Endothelial cell of umbilical vein (primary cell): ENCODE measurements at regions not wholly inside any gene's neighbourhood (a gene's known extent, or its start where the extent isn't known, plus 50 kb on each side); places are given as distances from the start of the nearest gene placed in this dataset.

Experiments used
- BruUV-seq: library from RNA; stranded (reverse); fragments of 400-500 nt; replicated peaks from 2 replicates; lab custom pipeline; 2021; lab: Mats Ljungman, UMichigan
- CTCF ChIA-PET: fragments of 300-600, 350-600 bp; sonication (Branson Sonifier 250); formaldehyde crosslinking; loops from one replicate; lab custom pipeline; 2021; ENCODE audit warnings: antibody characterized with exemption, inconsistent platforms; lab: Charles Lee
- POLR2A ChIA-PET: fragments of 300-600, 350-600 bp; sonication (Branson Sonifier 250); formaldehyde crosslinking; loops from one replicate; lab custom pipeline; 2021; ENCODE audit warnings: antibody characterized with exemption, inconsistent platforms; lab: Charles Lee
- DNase-seq: peaks from one replicate; pipeline ENCODE4 v3.0.0-alpha.2; 2011; ENCODE audit warnings: low read depth, low spot score
- FAIRE-seq: peaks from 2 replicates; lab custom pipeline; 2011; peaks lifted over from hg19 to GRCh38; lab: Jason Lieb, UNC
- H2AFZ ChIP-seq: 2 replicates; pipeline ENCODE4 v1.6.0; 2012; ENCODE audit warnings: low read depth, low read length, control low read depth, inconsistent platforms
- H3K27ac ChIP-seq: 2 replicates; pipeline ENCODE4 v1.5.1; 2011; ENCODE audit warnings: low read depth, mild to moderate bottlenecking, control low read depth, low read length, moderate library complexity; ENCODE audit not compliant: insufficient read depth
- H3K27me3 ChIP-seq, 2 experiments: 2 replicates each; pipeline versions ENCODE4 v1.6.0 to v1.6.1; 2011; ENCODE audit warnings: low read length in 2 of 2, mixed read lengths in 1 of 2; ENCODE audit not compliant: control insufficient read depth in 2 of 2, insufficient read depth in 2 of 2
- H3K36me3 ChIP-seq, 2 experiments: 2 replicates in 1 of 2; 3 replicates in 1 of 2; pipeline ENCODE4 v1.5.1; 2011; ENCODE audit warnings: low read length in 2 of 2, mild to moderate bottlenecking in 1 of 2, moderate library complexity in 1 of 2; ENCODE audit not compliant: control insufficient read depth in 2 of 2, insufficient read depth in 2 of 2; ENCODE audit errors: extremely low read depth in 1 of 2
- H3K4me1 ChIP-seq: 3 replicates; pipeline ENCODE4 v1.5.1; 2011; ENCODE audit warnings: mild to moderate bottlenecking, low read length; ENCODE audit not compliant: control insufficient read depth, insufficient read depth; ENCODE audit errors: extremely low read depth
- H3K4me2 ChIP-seq: 2 replicates; pipeline ENCODE4 v1.6.1; 2011; ENCODE audit warnings: low read length, control low read depth, mixed read lengths; ENCODE audit not compliant: insufficient read depth
- H3K4me3 ChIP-seq, 3 experiments: fragments of 200-600 bp in 1 of 3; sonication (generic), shearing (Covaris generic) in 1 of 3; replicated peaks in 1 of 3; 2 replicates each; pipeline ENCODE4 v1.5.1; 2011 to 2016; ENCODE audit warnings: control low read depth in 3 of 3, low read length in 3 of 3, mild to moderate bottlenecking in 2 of 3, inconsistent platforms in 1 of 3, low read depth in 1 of 3, moderate library complexity in 1 of 3; ENCODE audit not compliant: insufficient read depth in 1 of 3
- H3K79me2 ChIP-seq: 2 replicates; pipeline ENCODE4 v1.6.0; 2012; ENCODE audit warnings: low read length, inconsistent platforms; ENCODE audit not compliant: control insufficient read depth, insufficient read depth
- H3K9ac ChIP-seq: replicated peaks from 2 replicates; pipeline ENCODE3; 2011; ENCODE audit warnings: low read length, control low read depth; ENCODE audit not compliant: insufficient read depth; ENCODE audit errors: extremely low read depth
- H3K9me1 ChIP-seq: replicated peaks from 3 replicates; pipeline ENCODE4 v1.6.0; 2011; ENCODE audit warnings: mild to moderate bottlenecking, low read length; ENCODE audit not compliant: control insufficient read depth, insufficient read depth; ENCODE audit errors: extremely low read depth
- H3K9me3 ChIP-seq: replicated peaks from 2 replicates; pipeline ENCODE4 v1.5.1; 2012; ENCODE audit warnings: low read length, inconsistent platforms; ENCODE audit not compliant: control insufficient read depth, insufficient read depth
- H4K20me1 ChIP-seq: replicated peaks from 2 replicates; pipeline ENCODE3; 2011; ENCODE audit warnings: mild to moderate bottlenecking, low read length; ENCODE audit not compliant: control insufficient read depth, insufficient read depth; ENCODE audit errors: extremely low read depth
- EZH2 ChIP-seq: IDR thresholded peaks from 2 replicates; pipeline ENCODE4 v1.6.1; 2012; ENCODE audit warnings: borderline replicate concordance, low read depth, mild to moderate bottlenecking, moderate library complexity, low read length, inconsistent platforms; ENCODE audit not compliant: severe bottlenecking
- FOS ChIP-seq: IDR thresholded peaks from 2 replicates; pipeline ENCODE4 v1.6.1; 2011; ENCODE audit warnings: mild to moderate bottlenecking, low read length, moderate library complexity, borderline replicate concordance; ENCODE audit not compliant: insufficient read depth
- GATA2 ChIP-seq: IDR thresholded peaks from 2 replicates; pipeline ENCODE4 v1.7.0; 2011; ENCODE audit warnings: low read depth, mild to moderate bottlenecking, moderate library complexity, mixed read lengths, low read length; ENCODE audit not compliant: insufficient read length, insufficient read depth
- JUN ChIP-seq: IDR thresholded peaks from 2 replicates; pipeline ENCODE4 v1.6.1; 2011; ENCODE audit warnings: borderline replicate concordance, low read depth; ENCODE audit not compliant: insufficient read length, insufficient read depth
- MAX ChIP-seq: IDR thresholded peaks from 2 replicates; pipeline ENCODE4 v1.6.1; 2011; ENCODE audit not compliant: insufficient read depth, insufficient read length
- MYC ChIP-seq: IDR thresholded peaks from one replicate; pipeline ENCODE4 v1.6.1; 2011; ENCODE audit warnings: mild to moderate bottlenecking, low read depth, low read length
- POLR2A ChIP-seq: IDR thresholded peaks from 2 replicates; pipeline ENCODE4 v1.6.1; 2012; ENCODE audit warnings: low read depth, mild to moderate bottlenecking, control low read depth, low read length
- POLR2AphosphoS5 ChIP-seq: IDR thresholded peaks from 2 replicates; pipeline ENCODE4 v1.6.1; 2012; ENCODE audit warnings: low read depth, mild to moderate bottlenecking, control low read depth, low read length, moderate library complexity; ENCODE audit not compliant: insufficient read depth
- dilution Hi-C: fragments of 300-500 bp; cut with MboI; formaldehyde crosslinking; loops from one replicate; pipeline ENCODE4 v1.15.0; 2019; ENCODE audit warnings: low sequenced_read_pairs; ENCODE audit not compliant: extremely low pct_ligation_motif_present
- intact Hi-C: fragments of 100-400 bp; cut with micrococcal nuclease; formaldehyde crosslinking; loops from one replicate; pipeline ENCODE4 v1.10.0; 2022
- TF ChIP-seq, protein P1 (sequence below), 2 donors: IDR thresholded peaks; 1 replicate in 1 of 2; 2 replicates in 1 of 2; pipeline ENCODE4 v1.5.1; 2011; ENCODE audit warnings: low read length in 2 of 2, mild to moderate bottlenecking in 2 of 2, moderate library complexity in 2 of 2, control low read depth in 1 of 2, inconsistent platforms in 1 of 2, low read depth in 1 of 2; ENCODE audit not compliant: insufficient read depth in 1 of 2; ENCODE audit errors: extremely low read depth in 1 of 2

- no TSS peak for BruUV-seq
- Histone ChIP-seq H3K27ac (no peak overlapping the region), H3K9me1 (no peaks in the 10 kb centered on the region), H3K79me2 (no peaks in the 10 kb centered on the region), H3K4me2 (no peak overlapping the region), H3K9ac (no peak overlapping the region), H3K9me3 (peaks cover 2% of the 10 kb centered on the region), H3K27me3 (no peaks in the 10 kb centered on the region), H4K20me1 (no peaks in the 10 kb centered on the region), H3K4me3 (no peak overlapping the region), H2AFZ (no peak overlapping the region), H3K4me1 (no peaks in the 10 kb centered on the region), H3K36me3 (no peaks in the 10 kb centered on the region)
- dilution Hi-C loops: no loop called here
- ChIA-PET CTCF (no interaction called here), POLR2A (no interaction called here)
- no peak for FAIRE-seq
- no peak for DNase-seq
- intact Hi-C loops: no loop called here
- TF ChIP-seq POLR2AphosphoS5 (no peak), JUN (no peak), GATA2 (no peak), EZH2 (no peak), MYC (no peak), POLR2A (no peak), MAX (no peak), FOS (no peak)
- TF ChIP-seq, protein P1, sequence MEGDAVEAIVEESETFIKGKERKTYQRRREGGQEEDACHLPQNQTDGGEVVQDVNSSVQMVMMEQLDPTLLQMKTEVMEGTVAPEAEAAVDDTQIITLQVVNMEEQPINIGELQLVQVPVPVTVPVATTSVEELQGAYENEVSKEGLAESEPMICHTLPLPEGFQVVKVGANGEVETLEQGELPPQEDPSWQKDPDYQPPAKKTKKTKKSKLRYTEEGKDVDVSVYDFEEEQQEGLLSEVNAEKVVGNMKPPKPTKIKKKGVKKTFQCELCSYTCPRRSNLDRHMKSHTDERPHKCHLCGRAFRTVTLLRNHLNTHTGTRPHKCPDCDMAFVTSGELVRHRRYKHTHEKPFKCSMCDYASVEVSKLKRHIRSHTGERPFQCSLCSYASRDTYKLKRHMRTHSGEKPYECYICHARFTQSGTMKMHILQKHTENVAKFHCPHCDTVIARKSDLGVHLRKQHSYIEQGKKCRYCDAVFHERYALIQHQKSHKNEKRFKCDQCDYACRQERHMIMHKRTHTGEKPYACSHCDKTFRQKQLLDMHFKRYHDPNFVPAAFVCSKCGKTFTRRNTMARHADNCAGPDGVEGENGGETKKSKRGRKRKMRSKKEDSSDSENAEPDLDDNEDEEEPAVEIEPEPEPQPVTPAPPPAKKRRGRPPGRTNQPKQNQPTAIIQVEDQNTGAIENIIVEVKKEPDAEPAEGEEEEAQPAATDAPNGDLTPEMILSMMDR (IDR thresholded peaks at IDR 0.05; ENCODE audit: extremely low read depth in 1 of 2, insufficient read depth in 1 of 2, low read depth in 1 of 2, low read length in 2 of 2): no peak
Observed at GRCh38 chr7:68911754-68912153, 686.5 kb upstream of the AUTS2 start.
